HG03520 (cell line): ENCODE measurements at regions not wholly inside any gene's neighbourhood (a gene's known extent, or its start where the extent isn't known, plus 50 kb on each side); places are given as distances from the start of the nearest gene placed in this dataset.

ENCODE experiments used
- ATAC-seq: cut with Tn5 transposase; IDR thresholded peaks from one replicate; pipeline ENCODE4 v1.9.1; 2021; ENCODE audit warnings: mild to moderate bottlenecking, moderate library complexity; ENCODE audit not compliant: unreplicated experiment

GRCh38 chr12:78483767-78484315, 380.7 kb upstream of the SYT1 start:
- ATAC-seq: no peak

- ATAC-seq: no peak
Observed at GRCh38 chr12:78489990-78490389, 374.6 kb upstream of the SYT1 start.

- ATAC-seq: no peak
Observed at GRCh38 chr12:78490861-78491260, 373.7 kb upstream of the SYT1 start.

- no peak for ATAC-seq
Observed at GRCh38 chr12:78494911-78495310, 369.7 kb upstream of the SYT1 start.

GRCh38 chr12:78501825-78502224, 362.7 kb upstream of the SYT1 start:
- ATAC-seq: no peak

GRCh38 chr12:78519422-78519821, 345.2 kb upstream of the SYT1 start:
- no peak for ATAC-seq

GRCh38 chr12:78530100-78530765, 334.3 kb upstream of the SYT1 start:
- no peak for ATAC-seq

GRCh38 chr12:78531831-78532458, 332.6 kb upstream of the SYT1 start:
- ATAC-seq: no peak

- ATAC-seq: no peak
Observed at GRCh38 chr12:78534311-78534710, 330.3 kb upstream of the SYT1 start.

- no peak for ATAC-seq
Observed at GRCh38 chr12:78540606-78541336, 323.8 kb upstream of the SYT1 start.

- no peak for ATAC-seq
Observed at GRCh38 chr12:78550831-78551230, 313.7 kb upstream of the SYT1 start.

GRCh38 chr12:78555802-78556201, 308.8 kb upstream of the SYT1 start:
- no peak for ATAC-seq

GRCh38 chr12:78556651-78557050, 307.9 kb upstream of the SYT1 start:
- ATAC-seq: no peak

- ATAC-seq: no peak
Observed at GRCh38 chr12:78559416-78559815, 305.2 kb upstream of the SYT1 start.

GRCh38 chr12:78559886-78560285, 304.7 kb upstream of the SYT1 start:
- ATAC-seq: no peak

- ATAC-seq: no peak
Observed at GRCh38 chr12:78560633-78561032, 303.9 kb upstream of the SYT1 start.

- ATAC-seq: no peak
Observed at GRCh38 chr12:78562368-78563205, 302.0 kb upstream of the SYT1 start.

- ATAC-seq: no peak
Observed at GRCh38 chr12:78563826-78564225, 300.7 kb upstream of the SYT1 start.

- no peak for ATAC-seq
Observed at GRCh38 chr12:78566456-78566855, 298.1 kb upstream of the SYT1 start.

- ATAC-seq: no peak
Observed at GRCh38 chr12:78568321-78569020, 296.1 kb upstream of the SYT1 start.
